Lung (tissue), 11 donors: ENCODE measurements at regions not wholly inside any gene's neighbourhood (a gene's known extent, or its start where the extent isn't known, plus 50 kb on each side); places are given as distances from the start of the nearest gene placed in this dataset.

ENCODE experiments used
- ATAC-seq: fragments of 200-7000 bp; cut with Tn5 transposase; one replicate; pipeline ENCODE4 v1.9.1; 2020; ENCODE audit warnings: moderate number of reproducible peaks; ENCODE audit not compliant: insufficient read depth, low FRiP score
- DNase-seq, 3 donors: peaks; one replicate each; pipeline ENCODE4 v3.0.0-alpha.2; 2013 to 2017
- H3K27ac ChIP-seq, 2 donors: one replicate each; pipeline ENCODE4 v1.5.1; 2013; ENCODE audit warnings: mild to moderate bottlenecking in 2 of 2, moderate library complexity in 2 of 2, control low read depth in 1 of 2, inconsistent platforms in 1 of 2, low read depth in 1 of 2, low read length in 1 of 2
- H3K27me3 ChIP-seq, 3 donors: one replicate each; pipeline ENCODE4 v1.5.1; 2013; ENCODE audit warnings: low read length in 2 of 3; ENCODE audit not compliant: control insufficient read depth in 3 of 3, insufficient read depth in 3 of 3
- H3K36me3 ChIP-seq, 4 donors: one replicate each; pipeline ENCODE4 v1.5.1; 2013; ENCODE audit warnings: low read length in 4 of 4, mild to moderate bottlenecking in 1 of 4, moderate library complexity in 1 of 4; ENCODE audit not compliant: control insufficient read depth in 4 of 4, insufficient read depth in 4 of 4
- H3K4me1 ChIP-seq, 5 donors: one replicate each; pipeline ENCODE4 v1.5.1; 2013; ENCODE audit warnings: low read length in 5 of 5, mild to moderate bottlenecking in 2 of 5, moderate library complexity in 1 of 5; ENCODE audit not compliant: control insufficient read depth in 5 of 5, insufficient read depth in 5 of 5
- H3K4me3 ChIP-seq: one replicate; pipeline ENCODE4 v1.5.1; 2013; ENCODE audit warnings: mild to moderate bottlenecking, control low read depth, moderate library complexity
- H3K9ac ChIP-seq, 2 donors: one replicate each; pipeline ENCODE4 v1.5.1; 2013; ENCODE audit warnings: low read length in 2 of 2, control low read depth in 1 of 2; ENCODE audit not compliant: insufficient read depth in 1 of 2
- H3K9me3 ChIP-seq, 4 donors: one replicate each; pipeline ENCODE4 v1.5.1; 2013; ENCODE audit warnings: low read length in 3 of 4, mild to moderate bottlenecking in 1 of 4, moderate library complexity in 1 of 4; ENCODE audit not compliant: control insufficient read depth in 4 of 4, insufficient read depth in 3 of 4
- WGBS, 2 donors: extraction: QIAGEN DNeasy Blood & Tissue Kit; methylation state at CpG; one replicate each; pipeline ENCODE4 v1.1.7; 2013; 5-methylcytosine and 5-hydroxymethylcytosine counted together
- TF ChIP-seq, protein P1 (sequence below): IDR thresholded peaks from 2 replicates; pipeline ENCODE4 v1.5.1; 2012; ENCODE audit warnings: mild to moderate bottlenecking; ENCODE audit errors: control extremely low read depth, extremely low read depth
- donor health status: control.
- donor health status: control.
- donor health status: Bipolar disorder and iron deficiency.
- donor health status: healthy.
- donor health status: DM: yes; HTN: yes; CAD: no.

DNA sequence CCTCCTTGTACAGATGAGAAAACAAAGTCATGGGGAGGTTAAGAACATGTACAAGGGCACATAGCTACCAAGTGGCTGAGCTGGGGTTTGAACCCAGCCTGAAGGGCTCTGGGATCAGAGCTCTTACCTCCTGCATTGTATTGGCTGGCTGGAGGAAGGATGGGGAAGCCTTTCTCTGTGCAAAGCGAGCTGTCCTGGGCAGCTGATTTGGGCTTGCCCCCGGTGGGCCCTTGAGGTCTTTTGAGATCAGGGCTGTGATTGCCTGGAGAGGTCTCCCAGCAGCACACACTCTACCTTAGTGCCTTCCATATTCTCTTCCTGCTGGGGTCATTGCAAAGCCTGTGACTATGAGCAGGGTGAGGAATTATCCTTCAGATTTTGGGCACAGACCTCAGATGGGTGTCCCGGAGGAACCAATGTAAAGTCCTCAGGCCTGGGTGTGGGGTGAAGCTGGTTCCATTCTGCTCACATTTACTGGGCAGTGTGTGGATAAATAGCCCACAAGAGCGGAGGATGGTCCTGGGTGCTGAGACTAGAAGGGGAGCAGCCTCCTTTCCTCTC is 53.3 kb upstream of the EPS8L3 start:
- H3K4me3 ChIP-seq = no peak overlapping the region
- H3K4me1 ChIP-seq = peaks cover 0 to 17% (median 4%) of the 10 kb centered on the region in 5 donors
- H3K36me3 ChIP-seq = no peaks in the 10 kb centered on the region
- no peak for ATAC-seq
- no peak overlapping the region for H3K27ac ChIP-seq
- WGBS, 2 donors = 91% methylated on average over 4 of the region's 4 CpGs
- H3K9ac ChIP-seq = peak overlapping the region in 1 of 2 donors; percentile 13
- H3K9me3 ChIP-seq = peaks cover 0 to 3% (median 0%) of the 10 kb centered on the region in 4 donors
- TF ChIP-seq, protein P1, sequence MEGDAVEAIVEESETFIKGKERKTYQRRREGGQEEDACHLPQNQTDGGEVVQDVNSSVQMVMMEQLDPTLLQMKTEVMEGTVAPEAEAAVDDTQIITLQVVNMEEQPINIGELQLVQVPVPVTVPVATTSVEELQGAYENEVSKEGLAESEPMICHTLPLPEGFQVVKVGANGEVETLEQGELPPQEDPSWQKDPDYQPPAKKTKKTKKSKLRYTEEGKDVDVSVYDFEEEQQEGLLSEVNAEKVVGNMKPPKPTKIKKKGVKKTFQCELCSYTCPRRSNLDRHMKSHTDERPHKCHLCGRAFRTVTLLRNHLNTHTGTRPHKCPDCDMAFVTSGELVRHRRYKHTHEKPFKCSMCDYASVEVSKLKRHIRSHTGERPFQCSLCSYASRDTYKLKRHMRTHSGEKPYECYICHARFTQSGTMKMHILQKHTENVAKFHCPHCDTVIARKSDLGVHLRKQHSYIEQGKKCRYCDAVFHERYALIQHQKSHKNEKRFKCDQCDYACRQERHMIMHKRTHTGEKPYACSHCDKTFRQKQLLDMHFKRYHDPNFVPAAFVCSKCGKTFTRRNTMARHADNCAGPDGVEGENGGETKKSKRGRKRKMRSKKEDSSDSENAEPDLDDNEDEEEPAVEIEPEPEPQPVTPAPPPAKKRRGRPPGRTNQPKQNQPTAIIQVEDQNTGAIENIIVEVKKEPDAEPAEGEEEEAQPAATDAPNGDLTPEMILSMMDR = no peak
- H3K27me3 ChIP-seq = no peaks in the 10 kb centered on the region
- DNase-seq = no peak

DNA sequence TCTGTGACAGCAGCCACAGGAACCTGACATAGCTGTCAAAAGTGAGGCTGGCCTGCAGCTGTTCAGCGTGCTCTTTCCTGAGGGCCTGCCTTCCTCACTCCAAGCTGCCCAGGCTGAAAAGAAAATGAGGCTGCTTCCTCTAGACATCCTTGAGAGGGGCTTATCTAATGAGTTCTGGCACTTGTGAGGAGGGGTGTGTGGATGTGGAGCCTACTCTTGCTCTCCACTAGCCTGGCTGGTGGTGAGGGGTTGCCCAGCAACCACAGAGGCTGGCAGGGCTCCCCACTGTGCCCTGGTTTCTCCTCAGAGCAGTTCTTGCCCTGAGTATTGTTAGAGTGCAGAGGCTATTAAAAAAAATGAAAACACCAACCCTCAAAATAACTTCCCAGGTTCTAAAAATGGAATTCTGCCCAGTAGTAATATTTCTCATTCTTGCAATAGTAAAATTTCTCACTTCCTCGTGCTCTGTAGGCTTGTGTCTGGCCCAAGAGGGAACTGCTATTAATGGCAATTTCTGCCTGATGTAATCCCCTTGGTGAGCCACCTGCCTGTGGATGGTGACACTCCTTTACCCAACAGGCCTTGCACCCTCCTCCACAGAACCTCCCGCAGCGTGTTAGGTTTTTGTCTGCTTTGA is 52.6 kb upstream of the EPS8L3 start:
- TF ChIP-seq, protein P1 = no peak
- Histone ChIP-seq H3K27ac (peak overlapping the region in 1 of 2 donors; percentile 2), H3K9me3 (peaks cover 0 to 3% (median 0%) of the 10 kb centered on the region in 4 donors), H3K27me3 (no peaks in the 10 kb centered on the region), H3K9ac (peak overlapping the region in 1 of 2 donors; percentile 13), H3K36me3 (no peaks in the 10 kb centered on the region), H3K4me3 (no peak overlapping the region), H3K4me1 (peaks cover 0 to 11% (median 4%) of the 10 kb centered on the region in 5 donors)
- DNase-seq (peak in 1 of 3 donors; percentile 30), ATAC-seq (peak; percentile 13)
- WGBS, 2 donors = 31 to 54% methylated on average over 4 of the region's 4 CpGs

DNA sequence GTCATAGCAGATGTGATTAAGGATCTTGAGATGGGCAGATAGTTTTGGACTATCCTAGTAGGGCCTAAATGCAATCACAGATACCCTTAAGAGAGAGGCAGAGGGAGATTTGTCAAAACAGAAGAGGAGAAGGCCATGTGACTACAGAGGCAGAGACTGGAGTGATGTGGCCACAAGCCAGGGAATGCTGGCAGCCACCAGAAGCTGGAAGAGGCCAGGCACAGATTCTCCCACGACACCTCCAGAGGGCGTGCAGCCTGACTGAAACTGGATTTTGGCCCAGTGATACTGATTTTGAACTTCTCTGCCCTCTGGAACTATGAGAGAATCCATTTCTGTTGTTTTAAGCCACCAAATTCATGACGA is 52.1 kb upstream of the EPS8L3 start:
- no peak overlapping the region for H3K9ac ChIP-seq

More for the DNA sequence above, 52.1 kb upstream of the EPS8L3 start:
- H3K4me1 ChIP-seq = peaks cover 0 to 11% (median 4%) of the 10 kb centered on the region in 5 donors
- peaks cover 0 to 3% (median 0%) of the 10 kb centered on the region in 4 donors for H3K9me3 ChIP-seq
- no peak overlapping the region for H3K4me3 ChIP-seq
- 51 to 65% methylated on average over 3 of the region's 3 CpGs for WGBS, 2 donors
- DNase-seq = no peak
- TF ChIP-seq, protein P1 = no peak
- peak overlapping the region in 1 of 2 donors; percentile 2 for H3K27ac ChIP-seq
- ATAC-seq = no peak
- no peaks in the 10 kb centered on the region for H3K36me3 ChIP-seq
- no peaks in the 10 kb centered on the region for H3K27me3 ChIP-seq
